H9 (cell line): ENCODE measurements at regions not wholly inside any gene's neighbourhood (a gene's known extent, or its start where the extent isn't known, plus 50 kb on each side); places are given as distances from the start of the nearest gene placed in this dataset.

Experiments used
- DNase-seq: peaks from one replicate; pipeline ENCODE4 v3.0.0-alpha.2; 2017
- H2AFZ ChIP-seq: one replicate; pipeline ENCODE4 v1.6.1; 2013; ENCODE audit warnings: mild to moderate bottlenecking, low read length, control low read depth, moderate library complexity
- H2AK5ac ChIP-seq: 2 replicates; pipeline ENCODE4 v1.6.1; 2013; ENCODE audit warnings: low read length, control low read depth, mixed read lengths; ENCODE audit not compliant: insufficient read length
- H2BK120ac ChIP-seq: one replicate; pipeline ENCODE4 v1.6.1; 2013; ENCODE audit warnings: low read depth, mild to moderate bottlenecking, low read length, control low read depth, inconsistent platforms; ENCODE audit not compliant: poor library complexity, severe bottlenecking
- H2BK12ac ChIP-seq: 2 replicates; pipeline ENCODE4 v1.6.1; 2013; ENCODE audit warnings: low read length, control low read depth, mixed read lengths, low read depth; ENCODE audit not compliant: insufficient read length
- H2BK15ac ChIP-seq: 2 replicates; pipeline ENCODE4 v1.6.1; 2013; ENCODE audit warnings: low read depth, low read length, control low read depth
- H2BK20ac ChIP-seq: one replicate; pipeline ENCODE4 v1.6.1; 2013; ENCODE audit warnings: low read depth, mild to moderate bottlenecking, low read length, control low read depth, inconsistent platforms; ENCODE audit not compliant: poor library complexity, severe bottlenecking
- H2BK5ac ChIP-seq: 2 replicates; pipeline ENCODE4 v1.6.1; 2013; ENCODE audit warnings: low read length, control low read depth, mixed read lengths; ENCODE audit not compliant: insufficient read length
- H3K14ac ChIP-seq: 2 replicates; pipeline ENCODE4 v1.6.1; 2013; ENCODE audit warnings: low read length, control low read depth; ENCODE audit not compliant: insufficient read depth
- H3K18ac ChIP-seq: 2 replicates; pipeline ENCODE4 v1.6.1; 2013; ENCODE audit warnings: low read depth, mild to moderate bottlenecking, mixed read lengths, low read length, control low read depth; ENCODE audit not compliant: insufficient read length
- H3K23ac ChIP-seq: 2 replicates; pipeline ENCODE4 v1.6.1; 2013; ENCODE audit warnings: low read length, control low read depth, mixed read lengths, low read depth; ENCODE audit not compliant: insufficient read length
- H3K23me2 ChIP-seq: 2 replicates; pipeline ENCODE4 v1.6.1; 2013; ENCODE audit warnings: low read depth, mild to moderate bottlenecking, mixed read lengths, low read length, control low read depth; ENCODE audit not compliant: insufficient read length, poor library complexity, severe bottlenecking
- H3K27ac ChIP-seq: 2 replicates; pipeline ENCODE4 v1.5.1; 2013; ENCODE audit warnings: low read length, control low read depth, mixed read lengths, low read depth; ENCODE audit not compliant: insufficient read length
- H3K27me3 ChIP-seq: 2 replicates; pipeline ENCODE4 v1.6.1; 2013; ENCODE audit warnings: low read length, control low read depth, inconsistent platforms; ENCODE audit not compliant: insufficient read depth
- H3K4ac ChIP-seq: 2 replicates; pipeline ENCODE4 v1.6.1; 2013; ENCODE audit warnings: low read depth, mild to moderate bottlenecking, control low read depth, inconsistent platforms, low read length, moderate library complexity
- H3K4me1 ChIP-seq: 2 replicates; pipeline ENCODE4 v1.6.1; 2013; ENCODE audit warnings: low read length, control low read depth, inconsistent platforms; ENCODE audit not compliant: insufficient read depth
- H3K4me2 ChIP-seq: 2 replicates; pipeline ENCODE4 v1.6.1; 2013; ENCODE audit warnings: low read length, control low read depth, mixed read lengths; ENCODE audit not compliant: insufficient read length, insufficient read depth
- H3K56ac ChIP-seq: 2 replicates; pipeline ENCODE4 v1.6.1; 2013; ENCODE audit warnings: low read depth, mild to moderate bottlenecking, mixed read lengths, low read length, control low read depth; ENCODE audit not compliant: insufficient read length
- H3K79me1 ChIP-seq: 2 replicates; pipeline ENCODE4 v1.6.1; 2013; ENCODE audit warnings: low read depth, mild to moderate bottlenecking, moderate library complexity, low read length, control low read depth, inconsistent platforms; ENCODE audit not compliant: insufficient read depth, poor library complexity, severe bottlenecking
- H3K79me2 ChIP-seq: 2 replicates; pipeline ENCODE4 v1.6.1; 2013; ENCODE audit warnings: low read length, control low read depth, inconsistent platforms; ENCODE audit not compliant: insufficient read depth
- H3K9ac ChIP-seq: 2 replicates; pipeline ENCODE4 v1.6.1; 2013; ENCODE audit warnings: low read length, control low read depth, mixed read lengths; ENCODE audit not compliant: insufficient read length; ENCODE audit errors: extremely low read depth
- H3K9me3 ChIP-seq: one replicate; pipeline ENCODE4 v1.6.1; 2013; ENCODE audit warnings: low read depth, low read length, inconsistent platforms; ENCODE audit not compliant: control insufficient read depth
- H3T11ph ChIP-seq: one replicate; pipeline ENCODE4 v1.6.1; 2013; ENCODE audit warnings: mild to moderate bottlenecking, low read length, control low read depth, inconsistent platforms
- H4K20me1 ChIP-seq: one replicate; pipeline ENCODE4 v1.6.1; 2013; ENCODE audit not compliant: control insufficient read depth, insufficient read length, insufficient read depth
- H4K5ac ChIP-seq: 2 replicates; pipeline ENCODE4 v1.6.1; 2013; ENCODE audit warnings: low read depth, mild to moderate bottlenecking, mixed read lengths, low read length, control low read depth; ENCODE audit not compliant: insufficient read length
- H4K8ac ChIP-seq: replicated peaks from 2 replicates; pipeline ENCODE4 v1.6.1; 2013; ENCODE audit warnings: low read length, control low read depth, mixed read lengths, low read depth; ENCODE audit not compliant: insufficient read length
- H4K91ac ChIP-seq: 2 replicates; pipeline ENCODE4 v1.6.1; 2013; ENCODE audit warnings: low read depth, mild to moderate bottlenecking, moderate library complexity, mixed read lengths, low read length, control low read depth; ENCODE audit not compliant: insufficient read length
- H3K27ac Mint-ChIP-seq, 3 experiments: 2 replicates in 2 of 3; 3 replicates in 1 of 3; pipeline ENCODE4 v1.8.0; 2020 to 2021; ENCODE audit warnings: mixed read lengths in 3 of 3, mild to moderate bottlenecking in 1 of 3, moderate library complexity in 1 of 3
- H3K27me3 Mint-ChIP-seq: 2 replicates; pipeline ENCODE4 v1.8.0; 2021; ENCODE audit warnings: low read depth, mild to moderate bottlenecking, moderate library complexity, mixed read lengths
- H3K36me3 Mint-ChIP-seq, 3 experiments: 2 replicates in 2 of 3; 3 replicates in 1 of 3; pipeline ENCODE4 v1.8.0; 2020 to 2021; ENCODE audit warnings: low read depth in 3 of 3, mixed read lengths in 3 of 3; ENCODE audit not compliant: insufficient read depth in 1 of 3
- H3K4me1 Mint-ChIP-seq, 2 experiments: 2 replicates each; pipeline ENCODE4 v1.8.0; 2020; ENCODE audit warnings: mixed read lengths in 2 of 2
- H3K4me3 Mint-ChIP-seq, 2 experiments: 2 replicates in 1 of 2; 3 replicates in 1 of 2; pipeline ENCODE4 v1.8.0; 2020 to 2021; ENCODE audit warnings: mild to moderate bottlenecking in 2 of 2, mixed read lengths in 2 of 2, moderate library complexity in 1 of 2
- H3K9me3 Mint-ChIP-seq, 2 experiments: 2 replicates in 1 of 2; 3 replicates in 1 of 2; pipeline ENCODE4 v1.8.0; 2020; ENCODE audit warnings: mild to moderate bottlenecking in 2 of 2, mixed read lengths in 2 of 2, moderate library complexity in 1 of 2
- WGBS: extraction: QIAGEN DNeasy Blood & Tissue Kit; methylation state at CpG from one replicate; pipeline ENCODE4 v1.1.7; 2013; ENCODE audit warnings: missing lambda C conversion rate, low lambda C conversion rate, mixed read lengths; ENCODE audit not compliant: insufficient read length; ENCODE audit errors: extremely low coverage; 5-methylcytosine and 5-hydroxymethylcytosine counted together
- TF ChIP-seq, protein P1 (sequence below): fragments of 200-600 bp; sonication (generic); conservative IDR thresholded peaks from 3 replicates; pipeline ENCODE4 v1.8.0; 2021; ENCODE audit warnings: antibody characterized with exemption, mild to moderate bottlenecking

GRCh38 chr10:83926606-83927005, 212.7 kb upstream of the GHITM start:
- Histone ChIP-seq H3K56ac (no peak overlapping the region), H3K14ac (no peak overlapping the region), H2BK120ac (no peak overlapping the region), H3K9me3 (no peaks in the 10 kb centered on the region), H3K18ac (no peak overlapping the region), H4K5ac (no peak overlapping the region), H4K8ac (no peak overlapping the region), H3K79me1 (no peaks in the 10 kb centered on the region), H3K23ac (no peak overlapping the region), H2AK5ac (no peak overlapping the region), H3K23me2 (no peaks in the 10 kb centered on the region), H3T11ph (no peak overlapping the region), H2AFZ (no peak overlapping the region), H3K79me2 (no peaks in the 10 kb centered on the region), H2BK5ac (no peak overlapping the region), H3K27me3 (no peaks in the 10 kb centered on the region), H3K4me1 (peaks cover 2% of the 10 kb centered on the region; the same call in 1 of the 2 replicates), H2BK15ac (no peak overlapping the region), H4K91ac (no peak overlapping the region), H3K4ac (no peak overlapping the region), H4K20me1 (no peaks in the 10 kb centered on the region), H3K9ac (no peak overlapping the region), H2BK12ac (no peak overlapping the region), H3K27ac (no peak overlapping the region), H3K4me2 (no peak overlapping the region), H2BK20ac (no peak overlapping the region)
- Mint-ChIP-seq H3K4me3 (no peak overlapping the region), H3K4me1 (peaks cover 29 to 35% of the 10 kb centered on the region in 2 experiments), H3K9me3 (no peaks in the 10 kb centered on the region; a peak in 1 of 5 replicates), H3K36me3 (no peaks in the 10 kb centered on the region), H3K27me3 (peaks cover 16% of the 10 kb centered on the region), H3K27ac (no peak overlapping the region)
- DNase-seq, result no peak
- TF ChIP-seq, protein P1, sequence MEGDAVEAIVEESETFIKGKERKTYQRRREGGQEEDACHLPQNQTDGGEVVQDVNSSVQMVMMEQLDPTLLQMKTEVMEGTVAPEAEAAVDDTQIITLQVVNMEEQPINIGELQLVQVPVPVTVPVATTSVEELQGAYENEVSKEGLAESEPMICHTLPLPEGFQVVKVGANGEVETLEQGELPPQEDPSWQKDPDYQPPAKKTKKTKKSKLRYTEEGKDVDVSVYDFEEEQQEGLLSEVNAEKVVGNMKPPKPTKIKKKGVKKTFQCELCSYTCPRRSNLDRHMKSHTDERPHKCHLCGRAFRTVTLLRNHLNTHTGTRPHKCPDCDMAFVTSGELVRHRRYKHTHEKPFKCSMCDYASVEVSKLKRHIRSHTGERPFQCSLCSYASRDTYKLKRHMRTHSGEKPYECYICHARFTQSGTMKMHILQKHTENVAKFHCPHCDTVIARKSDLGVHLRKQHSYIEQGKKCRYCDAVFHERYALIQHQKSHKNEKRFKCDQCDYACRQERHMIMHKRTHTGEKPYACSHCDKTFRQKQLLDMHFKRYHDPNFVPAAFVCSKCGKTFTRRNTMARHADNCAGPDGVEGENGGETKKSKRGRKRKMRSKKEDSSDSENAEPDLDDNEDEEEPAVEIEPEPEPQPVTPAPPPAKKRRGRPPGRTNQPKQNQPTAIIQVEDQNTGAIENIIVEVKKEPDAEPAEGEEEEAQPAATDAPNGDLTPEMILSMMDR, result no peak
- no CpG with 5 or more reads among the region's 2 CpGs for WGBS
